Common myeloid progenitor, CD34-positive (primary cell): ENCODE measurements at regions not wholly inside any gene's neighbourhood (a gene's known extent, or its start where the extent isn't known, plus 50 kb on each side); places are given as distances from the start of the nearest gene placed in this dataset.
"Not testable (repeated sequence)": the region's sequence is repeated elsewhere in the genome, so short reads cannot be mapped to it uniquely, and the experiment has no call there.

Experiments
- CTCF ChIA-PET: fragments of 350-600 bp; sonication (Branson Sonifier 250); formaldehyde crosslinking; loops from one replicate; lab custom pipeline; 2021; ENCODE audit warnings: antibody characterized with exemption; lab: Charles Lee
- POLR2A ChIA-PET: fragments of 350-600 bp; sonication (Branson Sonifier 250); formaldehyde crosslinking; loops from one replicate; lab custom pipeline; 2021; ENCODE audit warnings: antibody characterized with exemption; lab: Charles Lee
- DNase-seq, 3 donors: peaks; one replicate each; pipeline versions ENCODE4 v3.0.0 to v3.0.0-alpha.2; 2013
- H3K27ac ChIP-seq, 2 experiments: 1 replicate in 1 of 2; 2 replicates in 1 of 2; pipeline ENCODE4 v1.7.0; 2013; ENCODE audit warnings: inconsistent platforms in 2 of 2, low read length in 2 of 2, mild to moderate bottlenecking in 2 of 2, low read depth in 1 of 2, moderate library complexity in 1 of 2; ENCODE audit not compliant: severe bottlenecking in 2 of 2, insufficient read depth in 1 of 2, poor library complexity in 1 of 2
- H3K27me3 ChIP-seq, 5 experiments: replicated peaks in 2 of 5; 1 replicate in 3 of 5; 2 replicates in 2 of 5; pipeline versions ENCODE4 v1.6.1 to v1.7.0; 2013; ENCODE audit warnings: low read length in 4 of 5, mild to moderate bottlenecking in 2 of 5, moderate library complexity in 2 of 5, inconsistent platforms in 1 of 5; ENCODE audit not compliant: insufficient read depth in 5 of 5, control insufficient read depth in 4 of 5
- H3K36me3 ChIP-seq, 4 experiments: 1 replicate in 2 of 4; 2 replicates in 2 of 4; pipeline versions ENCODE4 v1.6.1 to v1.7.0; 2013; ENCODE audit warnings: low read length in 3 of 4, control low read depth in 1 of 4, mild to moderate bottlenecking in 1 of 4; ENCODE audit not compliant: control insufficient read depth in 4 of 4, insufficient read depth in 4 of 4
- H3K4me1 ChIP-seq, 4 experiments: 1 replicate in 3 of 4; 2 replicates in 1 of 4; pipeline versions ENCODE4 v1.6.1 to v1.7.1; 2013; ENCODE audit warnings: low read length in 3 of 4, mild to moderate bottlenecking in 3 of 4, control low read depth in 1 of 4, inconsistent platforms in 1 of 4, moderate library complexity in 1 of 4; ENCODE audit not compliant: control insufficient read depth in 4 of 4, insufficient read depth in 4 of 4; ENCODE audit errors: control extremely low read depth in 1 of 4
- H3K4me3 ChIP-seq, 7 experiments: 1 replicate in 4 of 7; 2 replicates in 3 of 7; pipeline versions ENCODE4 v1.5.1 to v1.7.0; 2013; ENCODE audit warnings: mild to moderate bottlenecking in 7 of 7, low read length in 6 of 7, moderate library complexity in 6 of 7, inconsistent platforms in 2 of 7, low read depth in 2 of 7, control low read depth in 1 of 7; ENCODE audit not compliant: insufficient read depth in 4 of 7, control insufficient read depth in 1 of 7; ENCODE audit errors: extremely low read depth in 1 of 7
- H3K9me3 ChIP-seq, 5 experiments: 1 replicate in 4 of 5; 2 replicates in 1 of 5; pipeline versions ENCODE4 v1.6.1 to v1.7.1; 2013; ENCODE audit warnings: low read length in 4 of 5, mild to moderate bottlenecking in 2 of 5, inconsistent platforms in 1 of 5, low read depth in 1 of 5, moderate library complexity in 1 of 5; ENCODE audit not compliant: control insufficient read depth in 4 of 5, insufficient read depth in 2 of 5; ENCODE audit errors: control extremely low read depth in 1 of 5
- WGBS: methylation state at CpG from one replicate; pipeline ENCODE4 v1.1.5; 2013; ENCODE audit not compliant: insufficient coverage; 5-methylcytosine and 5-hydroxymethylcytosine counted together

- H3K27me3 ChIP-seq, POLR2A ChIA-PET: not testable (repeated sequence)
Measured at GRCh38 chr11:127933961-127934360, 653.4 kb downstream of the ETS1 start.

GRCh38 chr11:127931803-127932202, 655.6 kb downstream of the ETS1 start:
- H3K36me3 ChIP-seq = no peaks in the 10 kb centered on the region
- no peak for DNase-seq
- ChIA-PET POLR2A (no interaction called here), CTCF (interaction anchor here (0.6 kb wide), 1 partner anchor 292 kb away, joined by 3 read pairs; no protein-coding TSS in a partner anchor)
- H3K4me1 ChIP-seq = no peaks in the 10 kb centered on the region
- peaks cover 0 to 2% (median 0%) of the 10 kb centered on the region in 5 experiments for H3K27me3 ChIP-seq
- H3K4me3 ChIP-seq = no peak overlapping the region
- no peak overlapping the region for H3K27ac ChIP-seq
- H3K9me3 ChIP-seq = peaks cover 0 to 2% (median 0%) of the 10 kb centered on the region in 5 experiments
- 93% methylated on average over 6 of the region's 7 CpGs for WGBS

More at GRCh38 chr11:127933961-127934360, 653.4 kb downstream of the ETS1 start:
- CTCF ChIA-PET, H3K36me3 ChIP-seq, H3K4me1 ChIP-seq, H3K27ac ChIP-seq, H3K9me3 ChIP-seq, DNase-seq, H3K4me3 ChIP-seq: not testable (repeated sequence)
- WGBS = no CpG with 5 or more reads among the region's 4 CpGs

- Histone ChIP-seq H3K9me3 (no peaks in the 10 kb centered on the region), H3K4me1 (no peaks in the 10 kb centered on the region), H3K27ac (no peak overlapping the region), H3K36me3 (no peaks in the 10 kb centered on the region), H3K27me3 (peaks cover 0 to 2% (median 0%) of the 10 kb centered on the region in 5 experiments), H3K4me3 (no peak overlapping the region)
- CTCF ChIA-PET = no interaction called here
- DNase-seq = no peak
- 98% methylated on average over 7 of the region's 8 CpGs for WGBS
- POLR2A ChIA-PET = no interaction called here
Measured at GRCh38 chr11:127926721-127927120, 660.6 kb downstream of the ETS1 start.

GRCh38 chr11:127925475-127925874, 661.9 kb downstream of the ETS1 start:
- Histone ChIP-seq H3K9me3 (peaks cover 0 to under 1% (median 0%) of the 10 kb centered on the region in 5 experiments), H3K4me3 (no peak overlapping the region), H3K4me1 (no peaks in the 10 kb centered on the region), H3K36me3 (no peaks in the 10 kb centered on the region), H3K27me3 (peaks cover 0 to 2% (median 0%) of the 10 kb centered on the region in 5 experiments), H3K27ac (no peak overlapping the region)
- ChIA-PET POLR2A (no interaction called here), CTCF (no interaction called here)
- DNase-seq = no peak
- 100% methylated on average over 2 of the region's 4 CpGs for WGBS

GRCh38 chr11:127919206-127920000, 668.0 kb downstream of the ETS1 start:
- no peak for DNase-seq
- H3K27me3 ChIP-seq = no peaks in the 10 kb centered on the region
- H3K4me3 ChIP-seq = no peak overlapping the region
- no peaks in the 10 kb centered on the region for H3K4me1 ChIP-seq
- ChIA-PET CTCF (no interaction called here), POLR2A (no interaction called here)
- WGBS = 100% methylated on average over 1 of the region's 2 CpGs
- peaks cover 3 to 23% (median 6%) of the 10 kb centered on the region in 5 experiments for H3K9me3 ChIP-seq
- no peak overlapping the region for H3K27ac ChIP-seq
- no peaks in the 10 kb centered on the region for H3K36me3 ChIP-seq

GRCh38 chr11:127902382-127902781, 685.0 kb downstream of the ETS1 start:
- CTCF ChIA-PET = no interaction called here
- POLR2A ChIA-PET = no interaction called here
- DNase-seq = no peak
- H3K4me1 ChIP-seq = no peaks in the 10 kb centered on the region
- peaks cover 0 to 6% (median 4%) of the 10 kb centered on the region in 5 experiments for H3K9me3 ChIP-seq
- no peak overlapping the region for H3K4me3 ChIP-seq
- no peaks in the 10 kb centered on the region for H3K36me3 ChIP-seq
- H3K27me3 ChIP-seq = no peaks in the 10 kb centered on the region
- H3K27ac ChIP-seq = no peak overlapping the region
